WERI-Rb-1 (cell line): ENCODE measurements at regions not wholly inside any gene's neighbourhood (a gene's known extent, or its start where the extent isn't known, plus 50 kb on each side); places are given as distances from the start of the nearest gene placed in this dataset.

ENCODE experiments used
- DNase-seq: peaks from one replicate; pipeline ENCODE4 v3.0.0-alpha.2; 2020
- H3K27ac ChIP-seq: fragments of 250-450 bp; sonication (Bioruptor Pico); 2 replicates; pipeline ENCODE4 v1.5.1; 2020; ENCODE audit warnings: mild to moderate bottlenecking, moderate library complexity
- H3K27me3 ChIP-seq: fragments of 250-450 bp; sonication (Bioruptor Pico); 2 replicates; pipeline ENCODE4 v1.5.1; 2021; ENCODE audit warnings: mild to moderate bottlenecking, low read depth, moderate library complexity; ENCODE audit not compliant: insufficient read depth, severe bottlenecking
- H3K36me3 ChIP-seq: fragments of 250-450 bp; sonication (Bioruptor Pico); 2 replicates; pipeline ENCODE4 v1.5.1; 2020; ENCODE audit warnings: mild to moderate bottlenecking, moderate library complexity
- H3K4me3 ChIP-seq: 2 replicates; pipeline ENCODE4 v1.5.1; 2011; ENCODE audit warnings: low read depth, mild to moderate bottlenecking, control low read depth, low read length
- H3K9me3 ChIP-seq: fragments of 250-450 bp; sonication (Bioruptor Pico); 2 replicates; pipeline ENCODE4 v1.5.1; 2021; ENCODE audit warnings: mild to moderate bottlenecking, moderate library complexity; ENCODE audit not compliant: severe bottlenecking
- CTCF ChIP-seq: IDR thresholded peaks from 2 replicates; pipeline ENCODE4 v1.5.1; 2011; ENCODE audit warnings: low read depth, mild to moderate bottlenecking, control low read depth, inconsistent platforms, low read length

GRCh38 chr3:152056073-152056472 lies 182.6 kb downstream of the SUCNR1 start:
- H3K9me3 ChIP-seq, result no peaks in the 10 kb centered on the region
- no peak overlapping the region for H3K4me3 ChIP-seq
- peaks cover 22% of the 10 kb centered on the region for H3K27me3 ChIP-seq
- TF ChIP-seq CTCF, result no peak
- H3K36me3 ChIP-seq, result no peaks in the 10 kb centered on the region
- no peak for DNase-seq
- H3K27ac ChIP-seq, result no peak overlapping the region

DNA sequence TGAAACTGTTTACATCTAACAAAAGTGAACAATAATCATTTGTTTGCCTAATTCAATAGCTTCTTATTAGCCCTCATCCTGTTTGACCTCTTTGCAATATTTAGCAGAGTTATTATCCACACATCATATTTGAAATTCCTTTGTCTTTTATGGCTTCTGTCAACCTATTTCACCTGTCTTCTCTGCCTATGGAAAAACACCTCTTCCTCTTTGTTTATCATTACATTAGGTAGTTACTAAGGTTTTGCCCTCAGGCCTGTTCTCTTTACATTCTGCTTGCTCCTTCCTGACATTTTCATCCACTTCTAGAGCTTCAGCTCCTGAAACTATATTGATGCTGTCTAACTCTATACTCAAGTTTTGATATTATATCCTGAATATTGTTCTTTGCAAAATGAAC lies 183.0 kb downstream of the SUCNR1 start:
- H3K27ac ChIP-seq, result no peak overlapping the region
- TF ChIP-seq CTCF, result no peak
- peaks cover 20% of the 10 kb centered on the region for H3K27me3 ChIP-seq
- DNase-seq, result no peak
- H3K36me3 ChIP-seq, result no peaks in the 10 kb centered on the region
- no peak overlapping the region for H3K4me3 ChIP-seq
- H3K9me3 ChIP-seq, result no peaks in the 10 kb centered on the region

- H3K27me3 ChIP-seq, result peaks cover 15% of the 10 kb centered on the region
- no peak overlapping the region for H3K27ac ChIP-seq
- H3K9me3 ChIP-seq, result no peaks in the 10 kb centered on the region
- TF ChIP-seq CTCF, result no peak
- H3K36me3 ChIP-seq, result no peaks in the 10 kb centered on the region
- H3K4me3 ChIP-seq, result no peak overlapping the region
- DNase-seq, result no peak
Measured at GRCh38 chr3:152056987-152057386, 183.5 kb downstream of the SUCNR1 start.

DNA sequence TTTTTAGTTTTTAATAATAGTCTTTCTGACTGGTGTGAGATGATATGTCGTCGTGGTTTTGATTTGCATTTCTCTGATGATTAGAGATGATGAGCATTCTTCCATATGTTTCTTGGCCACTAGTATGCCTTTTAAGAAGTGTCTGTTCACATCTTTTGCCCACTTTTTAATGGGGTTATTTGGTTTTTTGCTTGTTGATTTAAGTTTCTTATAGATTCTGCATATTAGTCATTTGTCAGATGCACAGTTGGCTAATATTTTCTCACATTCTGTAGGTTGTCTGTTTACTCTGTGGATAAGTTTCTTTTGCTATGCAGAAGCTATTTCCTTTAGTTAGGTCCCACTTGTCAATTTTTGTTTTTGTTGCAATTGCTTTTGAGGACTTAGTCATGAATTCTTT lies 185.4 kb downstream of the SUCNR1 start:
- TF ChIP-seq CTCF, result no peak
- H3K27me3 ChIP-seq, result peaks cover 15% of the 10 kb centered on the region
- no peaks in the 10 kb centered on the region for H3K9me3 ChIP-seq
- H3K4me3 ChIP-seq, result no peak overlapping the region
- H3K36me3 ChIP-seq, result no peaks in the 10 kb centered on the region
- no peak overlapping the region for H3K27ac ChIP-seq
- DNase-seq, result no peak

- Histone ChIP-seq H3K4me3 (no peak overlapping the region), H3K36me3 (no peaks in the 10 kb centered on the region), H3K27me3 (peaks cover 15% of the 10 kb centered on the region), H3K9me3 (no peaks in the 10 kb centered on the region), H3K27ac (no peak overlapping the region)
- no peak for DNase-seq
- no peak for TF ChIP-seq CTCF
Measured at GRCh38 chr3:152060701-152061100, 187.3 kb downstream of the SUCNR1 start.

DNA sequence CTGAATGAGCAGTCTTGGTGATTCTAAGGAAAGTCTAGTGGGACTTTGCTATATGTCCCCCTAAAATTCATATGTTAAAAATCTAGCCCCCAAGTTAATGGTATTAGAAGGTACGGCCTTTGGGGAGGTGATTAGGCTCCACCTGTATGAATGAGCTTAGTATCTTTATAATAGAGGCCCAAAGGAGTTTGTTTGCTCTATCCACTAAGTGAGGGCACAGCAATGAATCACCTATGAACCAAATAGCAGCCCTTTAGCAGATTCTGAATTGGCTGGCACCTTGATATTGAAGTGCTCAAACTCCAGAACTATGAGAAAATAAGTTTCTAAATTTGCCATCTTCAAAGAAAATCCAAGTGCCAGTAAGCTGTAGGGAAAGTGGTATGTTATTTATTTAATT lies 187.9 kb downstream of the SUCNR1 start:
- Histone ChIP-seq H3K27ac (no peak overlapping the region), H3K4me3 (no peak overlapping the region), H3K9me3 (no peaks in the 10 kb centered on the region), H3K27me3 (peaks cover 15% of the 10 kb centered on the region), H3K36me3 (no peaks in the 10 kb centered on the region)
- no peak for TF ChIP-seq CTCF
- no peak for DNase-seq
